H1 (cell line): ENCODE measurements at regions not wholly inside any gene's neighbourhood (a gene's known extent, or its start where the extent isn't known, plus 50 kb on each side); places are given as distances from the start of the nearest gene placed in this dataset.

Source experiments
- CTCF ChIA-PET: fragments of 300-600 bp; sonication (Branson Sonifier 250); formaldehyde crosslinking; loops from one replicate; lab custom pipeline; 2021; ENCODE audit not compliant: partially characterized antibody; lab: Charles Lee
- POLR2A ChIA-PET: fragments of 300-600 bp; sonication (Branson Sonifier 250); formaldehyde crosslinking; loops from one replicate; lab custom pipeline; 2021; ENCODE audit warnings: inconsistent platforms; ENCODE audit not compliant: partially characterized antibody; lab: Charles Lee
- DNase-seq, 2 experiments: peaks; one replicate each; pipeline versions ENCODE4 v3.0.0 to v3.0.0-alpha.2; 2010 to 2022; ENCODE audit warnings: low spot score in 2 of 2, low read depth in 1 of 2, mixed read lengths in 1 of 2
- FAIRE-seq: peaks from 2 replicates; lab custom pipeline; 2011; peaks lifted over from hg19 to GRCh38; lab: Jason Lieb, UNC
- H2AFZ ChIP-seq: 2 replicates; pipeline ENCODE4 v1.8.1; 2012; ENCODE audit warnings: low read length, inconsistent platforms
- H2AK5ac ChIP-seq: 2 replicates; pipeline ENCODE4 v1.6.1; 2013; ENCODE audit warnings: low read depth, low read length
- H2BK120ac ChIP-seq: replicated peaks from 2 replicates; pipeline ENCODE3; 2013; ENCODE audit warnings: low read depth, low read length, inconsistent platforms
- H2BK12ac ChIP-seq: 2 replicates; pipeline ENCODE4 v1.6.1; 2013; ENCODE audit warnings: low read depth, low read length
- H2BK15ac ChIP-seq: 2 replicates; pipeline ENCODE4 v1.6.1; 2013; ENCODE audit warnings: low read length
- H2BK20ac ChIP-seq: 2 replicates; pipeline ENCODE4 v1.6.1; 2013; ENCODE audit warnings: low read length
- H2BK5ac ChIP-seq: 2 replicates; pipeline ENCODE4 v1.6.1; 2013; ENCODE audit warnings: low read depth, low read length
- H3K14ac ChIP-seq: 2 replicates; pipeline ENCODE4 v1.6.1; 2013; ENCODE audit warnings: inconsistent platforms; ENCODE audit not compliant: insufficient read length
- H3K18ac ChIP-seq: 2 replicates; pipeline ENCODE4 v1.6.1; 2013; ENCODE audit warnings: low read length; ENCODE audit errors: extremely low read depth
- H3K23ac ChIP-seq: 2 replicates; pipeline ENCODE4 v1.6.1; 2013; ENCODE audit warnings: inconsistent platforms; ENCODE audit not compliant: insufficient read length
- H3K23me2 ChIP-seq: 2 replicates; pipeline ENCODE4 v1.6.1; 2013; ENCODE audit warnings: low read depth, low read length
- H3K27ac ChIP-seq: 2 replicates; pipeline ENCODE4 v1.6.1; 2011; ENCODE audit warnings: low read depth, low read length, inconsistent platforms
- H3K27me3 ChIP-seq, 4 experiments: replicated peaks in 1 of 4; 1 replicate in 1 of 4; 2 replicates in 3 of 4; pipeline versions ENCODE4 v1.6.1 to v1.8.1; 2011 to 2013; ENCODE audit warnings: low read length in 3 of 4, mild to moderate bottlenecking in 3 of 4, inconsistent platforms in 2 of 4, mixed read lengths in 2 of 4, moderate library complexity in 1 of 4; ENCODE audit not compliant: control insufficient read depth in 3 of 4, insufficient read depth in 3 of 4; ENCODE audit errors: extremely low read depth in 1 of 4
- H3K36me3 ChIP-seq, 4 experiments: 2 replicates each; pipeline versions ENCODE4 v1.6.1 to v1.8.1; 2011 to 2013; ENCODE audit warnings: mild to moderate bottlenecking in 4 of 4, low read length in 3 of 4, moderate library complexity in 2 of 4, control low read depth in 1 of 4, inconsistent platforms in 1 of 4; ENCODE audit not compliant: insufficient read depth in 4 of 4, control insufficient read depth in 2 of 4
- H3K4ac ChIP-seq: replicated peaks from 2 replicates; pipeline ENCODE3; 2013; ENCODE audit warnings: low read length, low read depth, mixed read lengths, inconsistent platforms; ENCODE audit not compliant: insufficient read length
- H3K4me1 ChIP-seq, 4 experiments: replicated peaks in 1 of 4; 1 replicate in 1 of 4; 2 replicates in 3 of 4; pipeline versions ENCODE4 v1.6.1 to v1.8.1; 2011 to 2013; ENCODE audit warnings: low read length in 3 of 4, inconsistent platforms in 2 of 4, mixed read lengths in 1 of 4; ENCODE audit not compliant: insufficient read depth in 4 of 4, control insufficient read depth in 3 of 4
- H3K4me2 ChIP-seq, 2 experiments: 2 replicates each; pipeline versions ENCODE4 v1.6.1 to v1.8.1; 2011 to 2013; ENCODE audit warnings: low read depth in 2 of 2, low read length in 2 of 2, control low read depth in 1 of 2, inconsistent platforms in 1 of 2, mild to moderate bottlenecking in 1 of 2; ENCODE audit not compliant: insufficient read depth in 1 of 2
- H3K4me3 ChIP-seq, 4 experiments: fragments of 200-600, 300-600 bp in 1 of 4; sonication (generic), shearing (Covaris generic), sonication (Bioruptor Twin) in 1 of 4; 2 replicates each; pipeline versions ENCODE4 v1.5.1 to v1.8.1; 2011 to 2016; ENCODE audit warnings: low read length in 4 of 4, low read depth in 3 of 4, control low read depth in 2 of 4, inconsistent platforms in 2 of 4, mild to moderate bottlenecking in 2 of 4, mixed read lengths in 1 of 4, moderate library complexity in 1 of 4; ENCODE audit not compliant: insufficient read depth in 2 of 4; ENCODE audit errors: extremely low read depth in 1 of 4
- H3K56ac ChIP-seq: replicated peaks from 2 replicates; pipeline ENCODE3; 2013; ENCODE audit warnings: low read depth, mild to moderate bottlenecking, mixed read lengths, low read length, inconsistent platforms; ENCODE audit not compliant: insufficient read length
- H3K79me1 ChIP-seq: 2 replicates; pipeline ENCODE4 v1.6.1; 2013; ENCODE audit warnings: low read depth, low read length, control low read depth
- H3K79me2 ChIP-seq, 2 experiments: 2 replicates each; pipeline versions ENCODE4 v1.6.1 to v1.8.1; 2012 to 2013; ENCODE audit warnings: low read length in 2 of 2, mild to moderate bottlenecking in 2 of 2, inconsistent platforms in 1 of 2; ENCODE audit not compliant: insufficient read depth in 2 of 2, control insufficient read depth in 1 of 2
- H3K9ac ChIP-seq, 4 experiments: replicated peaks in 1 of 4; 1 replicate in 1 of 4; 2 replicates in 3 of 4; pipeline versions ENCODE4 v1.6.1 to v1.8.1; 2011 to 2013; ENCODE audit warnings: low read depth in 3 of 4, low read length in 3 of 4, control low read depth in 2 of 4, mild to moderate bottlenecking in 2 of 4, moderate library complexity in 2 of 4, inconsistent platforms in 1 of 4; ENCODE audit errors: extremely low read depth in 1 of 4
- H3K9me3 ChIP-seq, 2 experiments: 2 replicates each; pipeline versions ENCODE4 v1.6.1 to v1.8.1; 2012 to 2013; ENCODE audit warnings: mild to moderate bottlenecking in 2 of 2, moderate library complexity in 2 of 2, control low read depth in 1 of 2, inconsistent platforms in 1 of 2, low read depth in 1 of 2, low read length in 1 of 2, mixed read lengths in 1 of 2; ENCODE audit not compliant: insufficient read depth in 2 of 2
- H4K20me1 ChIP-seq, 2 experiments: replicated peaks in 1 of 2; 2 replicates each; pipeline versions ENCODE3 to v1.8.1; 2011 to 2013; ENCODE audit warnings: inconsistent platforms in 2 of 2, low read length in 2 of 2, mild to moderate bottlenecking in 1 of 2; ENCODE audit not compliant: insufficient read depth in 2 of 2, control insufficient read depth in 1 of 2
- H4K5ac ChIP-seq: 2 replicates; pipeline ENCODE4 v1.6.1; 2013; ENCODE audit warnings: low read length, low read depth, mixed read lengths, inconsistent platforms; ENCODE audit not compliant: insufficient read length
- H4K8ac ChIP-seq: 2 replicates; pipeline ENCODE4 v1.8.0; 2013; ENCODE audit warnings: mild to moderate bottlenecking, moderate library complexity, low read length, inconsistent platforms; ENCODE audit not compliant: insufficient read depth; ENCODE audit errors: extremely low read depth
- H4K91ac ChIP-seq: replicated peaks from 2 replicates; pipeline ENCODE3; 2013; ENCODE audit warnings: low read length, mixed read lengths, inconsistent platforms; ENCODE audit not compliant: insufficient read length
- ATF2 ChIP-seq: IDR thresholded peaks from 2 replicates; pipeline ENCODE4 v1.6.1; 2012; ENCODE audit warnings: low read length, inconsistent platforms
- CBX8 ChIP-seq: fragments of 300-800, 300-1000 bp; sonication (generic); IDR thresholded peaks from 2 replicates; pipeline ENCODE4 v1.7.1; 2016; ENCODE audit warnings: low read depth, low read length, borderline replicate concordance
- CTCF ChIP-seq, 3 experiments: IDR thresholded peaks; 1 replicate in 2 of 3; 2 replicates in 1 of 3; pipeline versions ENCODE4 v1.5.1 to v1.6.1; 2011; ENCODE audit warnings: low read length in 3 of 3, mild to moderate bottlenecking in 3 of 3, inconsistent platforms in 2 of 3, low read depth in 1 of 3, moderate library complexity in 1 of 3; ENCODE audit not compliant: insufficient read depth in 1 of 3; ENCODE audit errors: control extremely low read depth in 1 of 3
- JUN ChIP-seq: IDR thresholded peaks from 2 replicates; pipeline ENCODE4 v1.6.1; 2011; ENCODE audit warnings: low read depth, mild to moderate bottlenecking, improper control_type of control experiment, low read length
- JUND ChIP-seq: IDR thresholded peaks from 2 replicates; pipeline ENCODE4 v1.6.1; 2011; ENCODE audit warnings: mild to moderate bottlenecking, improper control_type of control experiment, low read length
- KDM1A ChIP-seq: fragments of 200-600, 300-600 bp; sonication (generic); IDR thresholded peaks from 2 replicates; pipeline ENCODE4 v1.7.1; 2016; ENCODE audit warnings: mild to moderate bottlenecking, low read length, borderline replicate concordance
- POLR2A ChIP-seq, 2 experiments: IDR thresholded peaks; 1 replicate in 1 of 2; 2 replicates in 1 of 2; pipeline ENCODE4 v1.6.1; 2011; ENCODE audit warnings: low read depth in 2 of 2, low read length in 2 of 2, mild to moderate bottlenecking in 2 of 2; ENCODE audit errors: control extremely low read depth in 1 of 2
- SAP30 ChIP-seq: fragments of 300-600 bp; sonication (generic); IDR thresholded peaks from 2 replicates; pipeline ENCODE4 v1.7.1; 2012; ENCODE audit warnings: low read length, moderate library complexity, mild to moderate bottlenecking, inconsistent platforms; ENCODE audit not compliant: insufficient read depth, insufficient replicate concordance
- SRF ChIP-seq: IDR thresholded peaks from 2 replicates; pipeline ENCODE4 v1.6.1; 2011; ENCODE audit warnings: mild to moderate bottlenecking, low read depth, low read length, moderate library complexity
- WGBS, 2 experiments: shearing (Covaris generic) in 1 of 2; methylation state at CpG; one replicate each; pipeline versions ENCODE4 v1.1.6 to v1.1.7; 2013 to 2015; ENCODE audit warnings: low lambda C conversion rate in 2 of 2, mixed read lengths in 2 of 2, inconsistent platforms in 1 of 2, low coverage in 1 of 2, missing lambda C conversion rate in 1 of 2; ENCODE audit not compliant: insufficient replicate concordance in 2 of 2, insufficient coverage in 1 of 2, insufficient read length in 1 of 2; ENCODE audit errors: extremely low coverage in 1 of 2, missing lambda C conversion rate in 1 of 2; 5-methylcytosine and 5-hydroxymethylcytosine counted together

- no peaks in the 10 kb centered on the region for H4K20me1 ChIP-seq
- H3K23me2 ChIP-seq = no peaks in the 10 kb centered on the region
- H2AK5ac ChIP-seq = no peak overlapping the region
- H2BK120ac ChIP-seq = no peak overlapping the region
- H3K9ac ChIP-seq = no peak overlapping the region
- no peak overlapping the region for H4K91ac ChIP-seq
- no peaks in the 10 kb centered on the region for H3K79me1 ChIP-seq
- no peak overlapping the region for H2AFZ ChIP-seq
- H3K56ac ChIP-seq = no peak overlapping the region
- no peak overlapping the region for H3K27ac ChIP-seq
- H3K79me2 ChIP-seq = no peaks in the 10 kb centered on the region
- H4K5ac ChIP-seq = no peak overlapping the region
- no peak overlapping the region for H2BK15ac ChIP-seq
- H3K18ac ChIP-seq = no peak overlapping the region
- H3K4me3 ChIP-seq = no peak overlapping the region
- ChIA-PET POLR2A (no interaction called here), CTCF (interaction anchor here (1.5 to 1.6 kb wide), 2 partner anchors 15 to 163 kb away, joined by 3 to 4 read pairs; no protein-coding TSS in a partner anchor)
- 72% methylated on average over 2 of the region's 2 CpGs; no CpG with 5 or more reads in 1 of the 2 experiments for WGBS, 2 experiments
- H3K14ac ChIP-seq = no peak overlapping the region
- FAIRE-seq (no peak), DNase-seq (no peak)
- H3K23ac ChIP-seq = no peak overlapping the region
- no peaks in the 10 kb centered on the region for H3K36me3 ChIP-seq
- no peak overlapping the region for H3K4me2 ChIP-seq
- no peaks in the 10 kb centered on the region for H3K4me1 ChIP-seq
- H2BK20ac ChIP-seq = no peak overlapping the region
- no peaks in the 10 kb centered on the region for H3K27me3 ChIP-seq
- H3K9me3 ChIP-seq = no peaks in the 10 kb centered on the region
- no peak overlapping the region for H2BK5ac ChIP-seq
- H2BK12ac ChIP-seq = no peak overlapping the region
- no peak overlapping the region for H4K8ac ChIP-seq
- H3K4ac ChIP-seq = no peak overlapping the region
- no peak for TF ChIP-seq POLR2A (IDR thresholded peaks at IDR 0.05; ENCODE audit: control extremely low read depth in 1 of 2, low read depth in 2 of 2, low read length in 2 of 2)
- no peak for TF ChIP-seq KDM1A
- TF ChIP-seq SAP30 = no peak
- TF ChIP-seq SRF = no peak
- no peak for TF ChIP-seq JUN
- TF ChIP-seq CBX8 = no peak
- TF ChIP-seq ATF2 = no peak
- TF ChIP-seq CTCF (IDR thresholded peaks at IDR 0.05; ENCODE audit: control extremely low read depth in 1 of 3, insufficient read depth in 1 of 3, low read depth in 1 of 3, low read length in 3 of 3) = no peak
- no peak for TF ChIP-seq JUND
Measured at GRCh38 chr2:181341855-181342600, 115.2 kb upstream of the ITGA4 start.
